Panc1 (cell line): ENCODE measurements at regions not wholly inside any gene's neighbourhood (a gene's known extent, or its start where the extent isn't known, plus 50 kb on each side); places are given as distances from the start of the nearest gene placed in this dataset.

Experiments used
- ATAC-seq: fragments of 200-7000 bp; cut with Tn5 transposase; 2 replicates; pipeline ENCODE4 v1.9.1; 2020; ENCODE audit warnings: mild to moderate bottlenecking, moderate library complexity
- BruUV-seq: library from RNA; stranded (reverse); fragments of 400-500 nt; replicated peaks from 2 replicates; lab custom pipeline; 2021; lab: Mats Ljungman, UMichigan
- CTCF ChIA-PET: fragments of 300-600 bp; sonication (Branson Sonifier 250); formaldehyde crosslinking; loops from one replicate; lab custom pipeline; 2022; ENCODE audit warnings: antibody characterized with exemption; lab: Charles Lee
- POLR2A ChIA-PET: fragments of 300-600 bp; sonication (Branson Sonifier 250); formaldehyde crosslinking; loops from one replicate; lab custom pipeline; 2022; ENCODE audit warnings: antibody characterized with exemption; lab: Charles Lee
- DNase-seq: peaks from one replicate; pipeline ENCODE4 v3.0.0-alpha.2; 2010; ENCODE audit warnings: low read depth, low spot score
- H3K27ac ChIP-seq: 2 replicates; pipeline ENCODE4 v1.5.1; 2011; ENCODE audit warnings: mild to moderate bottlenecking, low read length, inconsistent platforms
- H3K27me3 ChIP-seq: fragments of 200-500 bp; sonication (Bioruptor generic); 2 replicates; pipeline ENCODE4 v1.6.0; 2014; ENCODE audit warnings: low read length, inconsistent platforms; ENCODE audit not compliant: control insufficient read depth, insufficient read depth
- H3K36me3 ChIP-seq: fragments of 200-500 bp; sonication (Bioruptor generic); 2 replicates; pipeline ENCODE4 v1.5.1; 2014; ENCODE audit warnings: inconsistent platforms, mild to moderate bottlenecking, low read length, moderate library complexity; ENCODE audit not compliant: control insufficient read depth, insufficient read depth
- H3K4me1 ChIP-seq: 2 replicates; pipeline ENCODE4 v1.5.1; 2011; ENCODE audit warnings: inconsistent platforms, mild to moderate bottlenecking, low read length, moderate library complexity; ENCODE audit not compliant: control insufficient read depth, insufficient read depth
- H3K4me3 ChIP-seq, 2 experiments: 2 replicates each; pipeline ENCODE4 v1.5.1; 2011 to 2012; ENCODE audit warnings: low read depth in 2 of 2, low read length in 2 of 2, mild to moderate bottlenecking in 2 of 2, inconsistent platforms in 1 of 2, moderate library complexity in 1 of 2
- H3K9me3 ChIP-seq: fragments of 200-500 bp; sonication (Bioruptor generic); 2 replicates; pipeline ENCODE4 v1.5.1; 2014; ENCODE audit warnings: low read depth, mild to moderate bottlenecking, inconsistent platforms, low read length, moderate library complexity; ENCODE audit not compliant: control insufficient read depth, insufficient read depth
- POLR2AphosphoS5 ChIP-seq: IDR thresholded peaks from 2 replicates; pipeline ENCODE4 v1.6.1; 2012; ENCODE audit warnings: mild to moderate bottlenecking, low read depth, low read length, moderate library complexity
- SIN3A ChIP-seq: IDR thresholded peaks from 2 replicates; pipeline ENCODE4 v1.6.1; 2012; ENCODE audit warnings: low read depth, mild to moderate bottlenecking, low read length, moderate library complexity, borderline replicate concordance; ENCODE audit not compliant: insufficient read depth
- TCF7L2 ChIP-seq: IDR thresholded peaks from 2 replicates; pipeline ENCODE4 v1.6.1; 2011; ENCODE audit warnings: mild to moderate bottlenecking, low read depth, low read length, inconsistent platforms
- in situ Hi-C: cut with HindIII; loops from 2 replicates; pipeline ENCODE4 v1.10.0; 2016; ENCODE audit warnings: low sequenced_read_pairs, low pct_unique_long_range_greater_than_20kb
- intact Hi-C: fragments of 100-400 bp; cut with micrococcal nuclease; formaldehyde crosslinking; loops from one replicate; pipeline ENCODE4 v1.10.0; 2022; ENCODE audit not compliant: unreplicated experiment
- TF ChIP-seq, protein P1 (sequence below): fragments of 450-650 bp; IDR thresholded peaks from 2 replicates; pipeline ENCODE4 v1.5.1; 2017; ENCODE audit warnings: mild to moderate bottlenecking
- TF ChIP-seq, protein P2 (sequence below), 2 experiments: IDR thresholded peaks; 2 replicates each; pipeline ENCODE4 v1.6.1; 2011 to 2012; ENCODE audit warnings: low read depth in 2 of 2, control low read depth in 1 of 2, low read length in 1 of 2, mild to moderate bottlenecking in 1 of 2, moderate library complexity in 1 of 2; ENCODE audit not compliant: insufficient read depth in 1 of 2

DNA sequence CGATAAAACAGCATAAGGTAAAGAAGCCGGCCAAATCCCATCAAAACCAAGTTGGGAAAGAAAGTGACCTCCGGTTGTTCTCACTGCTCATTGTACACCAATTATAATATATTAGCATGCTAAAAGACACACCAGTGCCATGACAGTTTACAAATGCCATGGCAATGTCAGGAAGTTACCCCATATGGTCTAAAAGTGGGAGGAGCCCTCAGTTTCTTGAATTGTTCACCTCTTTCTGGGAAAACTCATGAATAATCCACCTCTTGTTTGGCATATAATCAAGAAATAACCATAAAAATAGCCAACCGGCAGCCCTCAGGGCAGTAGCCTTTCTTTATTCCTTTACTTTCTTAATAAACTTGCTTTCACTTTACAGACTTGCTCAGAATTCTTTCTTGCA lies 544.9 kb upstream of the SETBP1 start:
- ChIA-PET CTCF (no interaction called here), POLR2A (no interaction called here)
- ATAC-seq, result no peak
- no peak for DNase-seq
- H3K36me3 ChIP-seq, result no peaks in the 10 kb centered on the region
- in situ Hi-C loops, result no loop called here
- H3K27me3 ChIP-seq, result no peaks in the 10 kb centered on the region
- TF ChIP-seq, protein P1, sequence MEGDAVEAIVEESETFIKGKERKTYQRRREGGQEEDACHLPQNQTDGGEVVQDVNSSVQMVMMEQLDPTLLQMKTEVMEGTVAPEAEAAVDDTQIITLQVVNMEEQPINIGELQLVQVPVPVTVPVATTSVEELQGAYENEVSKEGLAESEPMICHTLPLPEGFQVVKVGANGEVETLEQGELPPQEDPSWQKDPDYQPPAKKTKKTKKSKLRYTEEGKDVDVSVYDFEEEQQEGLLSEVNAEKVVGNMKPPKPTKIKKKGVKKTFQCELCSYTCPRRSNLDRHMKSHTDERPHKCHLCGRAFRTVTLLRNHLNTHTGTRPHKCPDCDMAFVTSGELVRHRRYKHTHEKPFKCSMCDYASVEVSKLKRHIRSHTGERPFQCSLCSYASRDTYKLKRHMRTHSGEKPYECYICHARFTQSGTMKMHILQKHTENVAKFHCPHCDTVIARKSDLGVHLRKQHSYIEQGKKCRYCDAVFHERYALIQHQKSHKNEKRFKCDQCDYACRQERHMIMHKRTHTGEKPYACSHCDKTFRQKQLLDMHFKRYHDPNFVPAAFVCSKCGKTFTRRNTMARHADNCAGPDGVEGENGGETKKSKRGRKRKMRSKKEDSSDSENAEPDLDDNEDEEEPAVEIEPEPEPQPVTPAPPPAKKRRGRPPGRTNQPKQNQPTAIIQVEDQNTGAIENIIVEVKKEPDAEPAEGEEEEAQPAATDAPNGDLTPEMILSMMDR, result no peak
- TF ChIP-seq TCF7L2, result no peak
- TF ChIP-seq, protein P2, sequence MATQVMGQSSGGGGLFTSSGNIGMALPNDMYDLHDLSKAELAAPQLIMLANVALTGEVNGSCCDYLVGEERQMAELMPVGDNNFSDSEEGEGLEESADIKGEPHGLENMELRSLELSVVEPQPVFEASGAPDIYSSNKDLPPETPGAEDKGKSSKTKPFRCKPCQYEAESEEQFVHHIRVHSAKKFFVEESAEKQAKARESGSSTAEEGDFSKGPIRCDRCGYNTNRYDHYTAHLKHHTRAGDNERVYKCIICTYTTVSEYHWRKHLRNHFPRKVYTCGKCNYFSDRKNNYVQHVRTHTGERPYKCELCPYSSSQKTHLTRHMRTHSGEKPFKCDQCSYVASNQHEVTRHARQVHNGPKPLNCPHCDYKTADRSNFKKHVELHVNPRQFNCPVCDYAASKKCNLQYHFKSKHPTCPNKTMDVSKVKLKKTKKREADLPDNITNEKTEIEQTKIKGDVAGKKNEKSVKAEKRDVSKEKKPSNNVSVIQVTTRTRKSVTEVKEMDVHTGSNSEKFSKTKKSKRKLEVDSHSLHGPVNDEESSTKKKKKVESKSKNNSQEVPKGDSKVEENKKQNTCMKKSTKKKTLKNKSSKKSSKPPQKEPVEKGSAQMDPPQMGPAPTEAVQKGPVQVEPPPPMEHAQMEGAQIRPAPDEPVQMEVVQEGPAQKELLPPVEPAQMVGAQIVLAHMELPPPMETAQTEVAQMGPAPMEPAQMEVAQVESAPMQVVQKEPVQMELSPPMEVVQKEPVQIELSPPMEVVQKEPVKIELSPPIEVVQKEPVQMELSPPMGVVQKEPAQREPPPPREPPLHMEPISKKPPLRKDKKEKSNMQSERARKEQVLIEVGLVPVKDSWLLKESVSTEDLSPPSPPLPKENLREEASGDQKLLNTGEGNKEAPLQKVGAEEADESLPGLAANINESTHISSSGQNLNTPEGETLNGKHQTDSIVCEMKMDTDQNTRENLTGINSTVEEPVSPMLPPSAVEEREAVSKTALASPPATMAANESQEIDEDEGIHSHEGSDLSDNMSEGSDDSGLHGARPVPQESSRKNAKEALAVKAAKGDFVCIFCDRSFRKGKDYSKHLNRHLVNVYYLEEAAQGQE (IDR thresholded peaks at IDR 0.05; ENCODE audit: insufficient read depth in 1 of 2, low read depth in 2 of 2, low read length in 1 of 2), result no peak
- TF ChIP-seq POLR2AphosphoS5, result no peak
- TF ChIP-seq SIN3A, result no peak
- intact Hi-C loops, result no loop called here
- BruUV-seq, result no TSS peak
- H3K4me3 ChIP-seq, result no peak overlapping the region
- no peaks in the 10 kb centered on the region for H3K9me3 ChIP-seq
- no peaks in the 10 kb centered on the region for H3K4me1 ChIP-seq
- H3K27ac ChIP-seq, result no peak overlapping the region

DNA sequence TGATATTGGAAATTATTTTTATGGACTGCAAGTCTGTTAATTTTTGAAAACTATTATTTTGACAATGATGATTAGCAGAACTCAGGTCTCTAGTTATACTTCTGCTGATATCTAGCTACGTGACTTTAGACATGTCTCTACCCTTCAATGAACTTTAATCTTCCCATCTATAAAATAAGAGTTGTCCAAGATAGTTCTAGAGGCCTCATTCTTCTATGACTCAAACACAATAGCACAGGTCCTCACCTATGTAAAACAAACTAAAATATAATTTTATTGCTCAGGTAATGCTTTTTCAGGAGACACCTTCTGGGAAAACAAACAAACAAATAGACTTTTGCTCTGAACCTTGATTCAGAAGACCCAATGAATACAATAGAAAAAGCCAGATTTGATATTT lies 544.4 kb upstream of the SETBP1 start:
- intact Hi-C loops (no loop called here), in situ Hi-C loops (no loop called here)
- no peak overlapping the region for H3K4me3 ChIP-seq
- ChIA-PET CTCF (no interaction called here), POLR2A (no interaction called here)
- H3K4me1 ChIP-seq, result no peaks in the 10 kb centered on the region
- DNase-seq, result no peak
- no peak for ATAC-seq
- no peaks in the 10 kb centered on the region for H3K9me3 ChIP-seq
- H3K27me3 ChIP-seq, result no peaks in the 10 kb centered on the region
- TF ChIP-seq, protein P2 (IDR thresholded peaks at IDR 0.05; ENCODE audit: insufficient read depth in 1 of 2, low read depth in 2 of 2, low read length in 1 of 2), result no peak
- TF ChIP-seq, protein P1, result no peak
- TF ChIP-seq TCF7L2 (no peak), POLR2AphosphoS5 (no peak), SIN3A (no peak)
- H3K27ac ChIP-seq, result no peak overlapping the region
- no peaks in the 10 kb centered on the region for H3K36me3 ChIP-seq
- no TSS peak for BruUV-seq
